ENCODE measurements at regions not wholly inside any gene's neighbourhood (a gene's known extent, or its start where the extent isn't known, plus 50 kb on each side); places are given as distances from the start of the nearest gene placed in this dataset.

DNA sequence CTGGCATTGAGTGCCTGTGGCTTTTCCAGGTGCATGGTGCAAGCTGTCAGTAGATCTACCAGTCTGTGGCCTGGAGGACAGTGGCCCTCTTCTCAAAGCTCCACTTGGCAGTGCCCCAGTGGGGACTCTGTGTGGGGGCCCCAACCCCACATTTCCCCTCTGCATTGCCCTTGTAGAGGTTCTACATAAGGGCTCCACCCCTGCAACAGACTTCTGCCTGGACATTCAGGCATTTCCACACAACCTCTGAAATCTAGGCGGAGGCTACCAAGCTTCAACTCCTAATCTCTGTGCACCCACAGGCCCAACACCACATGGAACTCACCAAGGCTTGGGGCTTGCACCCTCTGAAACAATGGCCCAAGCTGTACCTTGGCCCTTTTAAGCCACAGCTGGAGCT, 102.7 kb upstream of the PLEKHG7 start:
- no peak for ATAC-seq
- TF ChIP-seq ZNF8 (CRISPR knock-in tag; IDR thresholded peaks at IDR 0.05) (no peak), PPARA (CRISPR knock-in tag; IDR thresholded peaks at IDR 0.05; ENCODE audit: borderline replicate concordance) (no peak), TCF4 (CRISPR knock-in tag; IDR thresholded peaks at IDR 0.05; ENCODE audit: borderline replicate concordance) (no peak), RARB (CRISPR knock-in tag; IDR thresholded peaks at IDR 0.05) (no peak), CSDC2 (CRISPR knock-in tag; IDR thresholded peaks at IDR 0.05) (no peak), TOX (CRISPR knock-in tag; IDR thresholded peaks at IDR 0.05; ENCODE audit: borderline replicate concordance) (no peak), BACH2 (CRISPR knock-in tag; IDR thresholded peaks at IDR 0.05; ENCODE audit: borderline replicate concordance) (no peak)
- TF ChIP-seq, protein P1, sequence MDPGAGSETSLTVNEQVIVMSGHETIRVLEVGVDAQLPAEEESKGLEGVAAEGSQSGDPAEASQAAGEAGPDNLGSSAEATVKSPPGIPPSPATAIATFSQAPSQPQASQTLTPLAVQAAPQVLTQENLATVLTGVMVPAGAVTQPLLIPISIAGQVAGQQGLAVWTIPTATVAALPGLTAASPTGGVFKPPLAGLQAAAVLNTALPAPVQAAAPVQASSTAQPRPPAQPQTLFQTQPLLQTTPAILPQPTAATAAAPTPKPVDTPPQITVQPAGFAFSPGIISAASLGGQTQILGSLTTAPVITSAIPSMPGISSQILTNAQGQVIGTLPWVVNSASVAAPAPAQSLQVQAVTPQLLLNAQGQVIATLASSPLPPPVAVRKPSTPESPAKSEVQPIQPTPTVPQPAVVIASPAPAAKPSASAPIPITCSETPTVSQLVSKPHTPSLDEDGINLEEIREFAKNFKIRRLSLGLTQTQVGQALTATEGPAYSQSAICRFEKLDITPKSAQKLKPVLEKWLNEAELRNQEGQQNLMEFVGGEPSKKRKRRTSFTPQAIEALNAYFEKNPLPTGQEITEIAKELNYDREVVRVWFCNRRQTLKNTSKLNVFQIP (CRISPR knock-in tag; IDR thresholded peaks at IDR 0.05; ENCODE audit: borderline replicate concordance, low read depth): no peak
- TF ChIP-seq, protein P2, sequence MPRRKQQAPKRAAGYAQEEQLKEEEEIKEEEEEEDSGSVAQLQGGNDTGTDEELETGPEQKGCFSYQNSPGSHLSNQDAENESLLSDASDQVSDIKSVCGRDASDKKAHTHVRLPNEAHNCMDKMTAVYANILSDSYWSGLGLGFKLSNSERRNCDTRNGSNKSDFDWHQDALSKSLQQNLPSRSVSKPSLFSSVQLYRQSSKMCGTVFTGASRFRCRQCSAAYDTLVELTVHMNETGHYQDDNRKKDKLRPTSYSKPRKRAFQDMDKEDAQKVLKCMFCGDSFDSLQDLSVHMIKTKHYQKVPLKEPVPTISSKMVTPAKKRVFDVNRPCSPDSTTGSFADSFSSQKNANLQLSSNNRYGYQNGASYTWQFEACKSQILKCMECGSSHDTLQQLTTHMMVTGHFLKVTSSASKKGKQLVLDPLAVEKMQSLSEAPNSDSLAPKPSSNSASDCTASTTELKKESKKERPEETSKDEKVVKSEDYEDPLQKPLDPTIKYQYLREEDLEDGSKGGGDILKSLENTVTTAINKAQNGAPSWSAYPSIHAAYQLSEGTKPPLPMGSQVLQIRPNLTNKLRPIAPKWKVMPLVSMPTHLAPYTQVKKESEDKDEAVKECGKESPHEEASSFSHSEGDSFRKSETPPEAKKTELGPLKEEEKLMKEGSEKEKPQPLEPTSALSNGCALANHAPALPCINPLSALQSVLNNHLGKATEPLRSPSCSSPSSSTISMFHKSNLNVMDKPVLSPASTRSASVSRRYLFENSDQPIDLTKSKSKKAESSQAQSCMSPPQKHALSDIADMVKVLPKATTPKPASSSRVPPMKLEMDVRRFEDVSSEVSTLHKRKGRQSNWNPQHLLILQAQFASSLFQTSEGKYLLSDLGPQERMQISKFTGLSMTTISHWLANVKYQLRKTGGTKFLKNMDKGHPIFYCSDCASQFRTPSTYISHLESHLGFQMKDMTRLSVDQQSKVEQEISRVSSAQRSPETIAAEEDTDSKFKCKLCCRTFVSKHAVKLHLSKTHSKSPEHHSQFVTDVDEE (CRISPR knock-in tag; IDR thresholded peaks at IDR 0.05): no peak
- TF ChIP-seq, protein P3, sequence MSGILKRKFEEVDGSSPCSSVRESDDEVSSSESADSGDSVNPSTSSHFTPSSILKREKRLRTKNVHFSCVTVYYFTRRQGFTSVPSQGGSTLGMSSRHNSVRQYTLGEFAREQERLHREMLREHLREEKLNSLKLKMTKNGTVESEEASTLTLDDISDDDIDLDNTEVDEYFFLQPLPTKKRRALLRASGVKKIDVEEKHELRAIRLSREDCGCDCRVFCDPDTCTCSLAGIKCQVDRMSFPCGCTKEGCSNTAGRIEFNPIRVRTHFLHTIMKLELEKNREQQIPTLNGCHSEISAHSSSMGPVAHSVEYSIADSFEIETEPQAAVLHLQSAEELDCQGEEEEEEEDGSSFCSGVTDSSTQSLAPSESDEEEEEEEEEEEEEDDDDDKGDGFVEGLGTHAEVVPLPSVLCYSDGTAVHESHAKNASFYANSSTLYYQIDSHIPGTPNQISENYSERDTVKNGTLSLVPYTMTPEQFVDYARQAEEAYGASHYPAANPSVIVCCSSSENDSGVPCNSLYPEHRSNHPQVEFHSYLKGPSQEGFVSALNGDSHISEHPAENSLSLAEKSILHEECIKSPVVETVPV (CRISPR knock-in tag; IDR thresholded peaks at IDR 0.05): no peak

DNA sequence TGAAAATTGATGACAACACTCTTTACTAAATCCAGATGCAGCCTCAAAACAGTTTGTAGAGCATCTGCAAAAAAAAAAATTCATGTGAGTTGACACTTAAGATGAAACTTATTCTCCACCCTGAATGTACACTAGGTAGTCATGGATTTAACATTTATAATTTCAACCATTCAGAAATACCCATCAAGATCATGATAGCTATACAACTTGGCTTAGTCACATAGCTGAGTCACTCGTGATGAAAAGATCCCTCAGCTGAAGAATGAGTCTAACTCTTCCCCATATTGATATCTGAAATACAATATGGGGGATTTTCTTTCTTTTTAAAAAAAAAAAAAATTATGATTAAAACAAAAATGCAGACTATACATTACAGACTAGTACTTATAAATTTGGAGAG, 104.8 kb upstream of the PLEKHG7 start:
- ATAC-seq: peak; percentile 44
- TF ChIP-seq, protein P2 (CRISPR knock-in tag; IDR thresholded peaks at IDR 0.05): no peak
- TF ChIP-seq GLIS3 (CRISPR knock-in tag; IDR thresholded peaks at IDR 0.05): no peak
- no peak for TF ChIP-seq ZFP30 (CRISPR knock-in tag; IDR thresholded peaks at IDR 0.05)
- no peak for TF ChIP-seq ZNF8 (CRISPR knock-in tag; IDR thresholded peaks at IDR 0.05)
- no peak for TF ChIP-seq ZC3H10 (CRISPR knock-in tag; IDR thresholded peaks at IDR 0.05)
- TF ChIP-seq BACH2 (CRISPR knock-in tag; IDR thresholded peaks at IDR 0.05; ENCODE audit: borderline replicate concordance): no peak
- TF ChIP-seq ESRRG (CRISPR knock-in tag; IDR thresholded peaks at IDR 0.05): no peak
- TF ChIP-seq, protein P3 (CRISPR knock-in tag; IDR thresholded peaks at IDR 0.05): no peak
- no peak for TF ChIP-seq ZNF70 (CRISPR knock-in tag; IDR thresholded peaks at IDR 0.05)
- TF ChIP-seq, protein P4, sequence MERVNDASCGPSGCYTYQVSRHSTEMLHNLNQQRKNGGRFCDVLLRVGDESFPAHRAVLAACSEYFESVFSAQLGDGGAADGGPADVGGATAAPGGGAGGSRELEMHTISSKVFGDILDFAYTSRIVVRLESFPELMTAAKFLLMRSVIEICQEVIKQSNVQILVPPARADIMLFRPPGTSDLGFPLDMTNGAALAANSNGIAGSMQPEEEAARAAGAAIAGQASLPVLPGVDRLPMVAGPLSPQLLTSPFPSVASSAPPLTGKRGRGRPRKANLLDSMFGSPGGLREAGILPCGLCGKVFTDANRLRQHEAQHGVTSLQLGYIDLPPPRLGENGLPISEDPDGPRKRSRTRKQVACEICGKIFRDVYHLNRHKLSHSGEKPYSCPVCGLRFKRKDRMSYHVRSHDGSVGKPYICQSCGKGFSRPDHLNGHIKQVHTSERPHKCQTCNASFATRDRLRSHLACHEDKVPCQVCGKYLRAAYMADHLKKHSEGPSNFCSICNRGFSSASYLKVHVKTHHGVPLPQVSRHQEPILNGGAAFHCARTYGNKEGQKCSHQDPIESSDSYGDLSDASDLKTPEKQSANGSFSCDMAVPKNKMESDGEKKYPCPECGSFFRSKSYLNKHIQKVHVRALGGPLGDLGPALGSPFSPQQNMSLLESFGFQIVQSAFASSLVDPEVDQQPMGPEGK (CRISPR knock-in tag; IDR thresholded peaks at IDR 0.05; ENCODE audit: borderline replicate concordance): no peak
- TF ChIP-seq ISL1 (CRISPR knock-in tag; IDR thresholded peaks at IDR 0.05): no peak

- ATAC-seq: no peak
- TF ChIP-seq CSDC2 (CRISPR knock-in tag; IDR thresholded peaks at IDR 0.05) (no peak), PPARA (CRISPR knock-in tag; IDR thresholded peaks at IDR 0.05; ENCODE audit: borderline replicate concordance) (no peak), ZNF8 (CRISPR knock-in tag; IDR thresholded peaks at IDR 0.05) (no peak), OSR1 (CRISPR knock-in tag; IDR thresholded peaks at IDR 0.05) (no peak), BACH2 (CRISPR knock-in tag; IDR thresholded peaks at IDR 0.05; ENCODE audit: borderline replicate concordance) (no peak), ZFP30 (CRISPR knock-in tag; IDR thresholded peaks at IDR 0.05) (no peak), GLIS3 (CRISPR knock-in tag; IDR thresholded peaks at IDR 0.05) (no peak), ZC3H10 (CRISPR knock-in tag; IDR thresholded peaks at IDR 0.05) (no peak)
- TF ChIP-seq, protein P1 (CRISPR knock-in tag; IDR thresholded peaks at IDR 0.05; ENCODE audit: borderline replicate concordance, low read depth): no peak
- TF ChIP-seq, protein P4 (CRISPR knock-in tag; IDR thresholded peaks at IDR 0.05; ENCODE audit: borderline replicate concordance): no peak
Measured at GRCh38 chr12:92597118-92597517, 105.7 kb upstream of the PLEKHG7 start.

Measured in SK-N-SH treated with all-trans-retinoic acid at 6 μM for 48 hours (cell line).